ENCODE measurements at regions not wholly inside any gene's neighbourhood (a gene's known extent, or its start where the extent isn't known, plus 50 kb on each side); places are given as distances from the start of the nearest gene placed in this dataset.

DNA sequence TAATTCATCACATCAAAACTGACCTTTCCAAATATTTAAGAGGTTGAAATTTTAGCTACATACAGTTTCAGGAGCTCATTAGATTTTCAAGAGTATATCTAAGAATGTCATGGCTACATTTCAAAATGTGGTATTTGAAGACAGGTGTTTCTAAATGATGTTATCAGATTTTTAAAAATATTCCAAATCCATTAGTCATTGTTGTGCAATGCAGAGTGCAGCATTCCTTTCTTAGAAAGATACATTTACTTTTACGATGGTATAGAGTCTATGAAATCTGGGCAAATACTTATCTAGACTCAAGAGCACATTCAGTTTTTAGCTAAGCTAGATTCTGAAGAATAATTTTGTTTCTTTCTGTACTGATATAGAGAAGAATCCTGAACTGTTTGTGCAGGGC, 230.3 kb downstream of the CHRM3 start:
- no peak overlapping the region for H3K4me3 ChIP-seq (ENCODE audit: low read depth, low read length)
- TF ChIP-seq, protein P1, sequence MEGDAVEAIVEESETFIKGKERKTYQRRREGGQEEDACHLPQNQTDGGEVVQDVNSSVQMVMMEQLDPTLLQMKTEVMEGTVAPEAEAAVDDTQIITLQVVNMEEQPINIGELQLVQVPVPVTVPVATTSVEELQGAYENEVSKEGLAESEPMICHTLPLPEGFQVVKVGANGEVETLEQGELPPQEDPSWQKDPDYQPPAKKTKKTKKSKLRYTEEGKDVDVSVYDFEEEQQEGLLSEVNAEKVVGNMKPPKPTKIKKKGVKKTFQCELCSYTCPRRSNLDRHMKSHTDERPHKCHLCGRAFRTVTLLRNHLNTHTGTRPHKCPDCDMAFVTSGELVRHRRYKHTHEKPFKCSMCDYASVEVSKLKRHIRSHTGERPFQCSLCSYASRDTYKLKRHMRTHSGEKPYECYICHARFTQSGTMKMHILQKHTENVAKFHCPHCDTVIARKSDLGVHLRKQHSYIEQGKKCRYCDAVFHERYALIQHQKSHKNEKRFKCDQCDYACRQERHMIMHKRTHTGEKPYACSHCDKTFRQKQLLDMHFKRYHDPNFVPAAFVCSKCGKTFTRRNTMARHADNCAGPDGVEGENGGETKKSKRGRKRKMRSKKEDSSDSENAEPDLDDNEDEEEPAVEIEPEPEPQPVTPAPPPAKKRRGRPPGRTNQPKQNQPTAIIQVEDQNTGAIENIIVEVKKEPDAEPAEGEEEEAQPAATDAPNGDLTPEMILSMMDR (IDR thresholded peaks at IDR 0.05; ENCODE audit: low read depth, low read length) = no peak
- DNase-seq (ENCODE audit: low read depth, low spot score) = no peak
- in situ Hi-C loops (cut with HindIII; ENCODE audit: low sequenced_read_pairs) = no loop called here

DNA sequence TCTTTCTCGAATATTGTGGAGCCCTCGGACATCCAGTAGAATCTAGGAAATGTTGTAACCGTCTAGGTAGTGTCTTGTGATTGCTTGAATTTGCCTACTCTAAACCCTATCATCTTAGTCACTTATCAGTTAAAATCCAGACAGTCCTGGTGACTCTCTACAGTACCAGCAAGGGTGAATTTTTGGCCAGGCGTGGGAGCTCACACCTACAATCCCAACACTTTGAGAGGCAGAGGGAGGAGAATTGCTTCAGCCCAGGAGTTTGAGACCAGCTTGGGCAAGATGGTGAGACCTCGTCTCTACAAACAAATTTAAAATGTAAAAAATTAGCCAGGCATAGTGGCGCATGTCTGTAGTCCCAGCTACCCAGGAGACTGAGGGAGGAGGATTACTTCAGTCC, 230.9 kb downstream of the CHRM3 start:
- TF ChIP-seq, protein P1 (IDR thresholded peaks at IDR 0.05; ENCODE audit: low read depth, low read length) = no peak
- no peak for DNase-seq (ENCODE audit: low read depth, low spot score)
- H3K4me3 ChIP-seq (ENCODE audit: low read depth, low read length) = no peak overlapping the region
- in situ Hi-C loops (cut with HindIII; ENCODE audit: low sequenced_read_pairs) = no loop called here

DNA sequence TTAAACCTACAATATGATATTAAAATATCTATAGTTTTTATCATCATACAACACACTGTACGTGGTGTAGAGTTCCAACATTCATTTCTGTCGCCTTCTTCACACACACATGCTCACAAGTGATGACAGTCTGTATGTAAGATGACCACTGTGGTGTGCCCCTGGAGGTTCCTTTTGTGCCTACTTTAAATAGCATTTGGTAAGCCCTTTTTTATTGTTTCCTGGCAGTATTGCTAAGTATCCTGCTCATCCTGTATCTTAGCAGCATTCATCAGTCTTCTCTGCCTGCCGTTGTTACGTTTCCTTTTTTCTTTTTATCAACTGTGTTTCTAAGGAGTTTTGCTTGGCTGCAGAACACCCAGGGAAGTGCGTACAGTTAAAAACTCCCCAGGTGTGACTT, 231.4 kb downstream of the CHRM3 start:
- TF ChIP-seq, protein P1 (IDR thresholded peaks at IDR 0.05; ENCODE audit: low read depth, low read length) = no peak
- H3K4me3 ChIP-seq (ENCODE audit: low read depth, low read length) = no peak overlapping the region
- DNase-seq (ENCODE audit: low read depth, low spot score) = no peak
- in situ Hi-C loops (cut with HindIII; ENCODE audit: low sequenced_read_pairs) = no loop called here

DNA sequence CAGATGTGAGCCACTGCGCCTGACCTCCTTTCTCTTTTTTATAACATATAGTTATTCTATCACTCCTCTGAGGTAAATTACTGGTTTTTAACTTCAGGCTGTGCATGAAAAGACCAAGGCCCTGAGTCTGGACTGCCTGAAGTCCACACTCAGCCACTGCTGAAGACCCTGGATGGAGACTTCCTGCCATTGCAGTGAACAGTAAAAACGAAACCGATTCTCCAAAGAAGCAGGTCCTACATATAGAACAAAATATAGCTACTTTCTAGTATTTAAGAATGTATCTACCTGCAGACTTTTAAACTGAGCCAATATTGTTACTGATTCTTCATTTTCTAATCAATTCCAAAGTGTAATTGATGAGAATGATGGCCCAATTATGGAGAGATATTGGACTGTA, 232.8 kb downstream of the CHRM3 start:
- DNase-seq (ENCODE audit: low read depth, low spot score) = no peak
- in situ Hi-C loops (cut with HindIII; ENCODE audit: low sequenced_read_pairs) = no loop called here
- H3K4me3 ChIP-seq (ENCODE audit: low read depth, low read length) = no peak overlapping the region
- TF ChIP-seq, protein P1 (IDR thresholded peaks at IDR 0.05; ENCODE audit: low read depth, low read length) = no peak

DNA sequence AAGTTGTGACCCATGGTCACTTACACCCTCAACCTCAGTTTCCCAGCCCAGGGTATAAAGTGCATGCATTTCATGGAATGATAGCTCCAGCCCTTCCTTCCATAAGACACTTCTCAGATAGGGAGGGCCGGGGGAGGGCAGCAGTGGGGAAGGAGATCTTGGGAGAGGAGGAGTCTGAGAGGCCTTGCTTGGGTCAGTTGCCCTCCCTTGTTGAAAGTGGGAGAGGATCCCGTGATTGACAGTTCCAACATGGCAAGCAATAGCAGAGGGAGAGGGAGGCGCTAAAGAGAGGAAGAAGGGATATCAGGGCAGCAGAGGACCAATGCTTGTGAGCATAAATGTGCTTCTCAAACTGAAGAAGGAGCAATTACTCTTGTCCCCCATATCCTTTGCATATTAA, 244.4 kb downstream of the CHRM3 start:
- H3K4me3 ChIP-seq (ENCODE audit: low read depth, low read length) = no peak overlapping the region
- in situ Hi-C loops (cut with HindIII; ENCODE audit: low sequenced_read_pairs) = no loop called here
- no peak for DNase-seq (ENCODE audit: low read depth, low spot score)
- TF ChIP-seq, protein P1 (IDR thresholded peaks at IDR 0.05; ENCODE audit: low read depth, low read length) = no peak

DNA sequence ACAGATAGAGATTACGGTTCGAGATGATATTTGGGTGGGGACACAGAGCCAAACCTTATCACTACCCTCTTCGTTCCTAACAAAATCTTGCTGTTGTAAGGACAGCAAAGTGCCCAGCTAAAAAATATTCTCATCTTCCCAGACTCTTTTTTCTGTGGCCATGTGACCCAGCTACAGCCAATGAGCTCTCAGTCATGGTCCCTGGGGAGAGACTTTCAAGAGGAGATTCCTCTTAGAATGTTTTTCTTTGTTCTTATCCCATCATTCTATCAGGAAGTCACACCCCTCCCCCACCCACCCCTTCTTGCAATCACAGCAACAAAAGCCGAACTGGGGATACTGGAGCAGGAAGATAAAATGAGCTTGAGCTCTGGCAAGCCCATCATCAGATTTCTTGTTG, 247.1 kb downstream of the CHRM3 start:
- no peak overlapping the region for H3K4me3 ChIP-seq (ENCODE audit: low read depth, low read length)
- TF ChIP-seq, protein P1 (IDR thresholded peaks at IDR 0.05; ENCODE audit: low read depth, low read length) = no peak
- no peak for DNase-seq (ENCODE audit: low read depth, low spot score)
- in situ Hi-C loops (cut with HindIII; ENCODE audit: low sequenced_read_pairs) = no loop called here

DNA sequence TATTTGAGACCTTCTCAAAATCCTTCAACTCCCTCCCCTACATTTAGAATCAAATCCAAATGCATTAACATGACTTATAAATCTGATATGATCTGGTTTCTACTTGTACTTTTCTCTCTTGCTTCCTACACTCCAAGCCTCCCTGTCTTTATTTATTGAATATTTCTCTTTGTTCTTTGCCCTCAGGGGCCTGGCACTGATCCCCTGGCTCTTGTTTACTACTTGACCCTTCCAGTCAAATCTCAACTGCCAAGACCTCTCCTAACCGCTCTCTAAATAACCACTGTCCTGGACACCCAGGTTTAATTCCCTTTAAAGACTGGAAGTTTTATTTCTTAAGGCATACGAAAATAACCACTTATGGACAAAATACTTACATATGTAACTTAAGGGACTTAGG, 248.9 kb downstream of the CHRM3 start:
- TF ChIP-seq, protein P1 (IDR thresholded peaks at IDR 0.05; ENCODE audit: low read depth, low read length) = no peak
- in situ Hi-C loops (cut with HindIII; ENCODE audit: low sequenced_read_pairs) = no loop called here
- no peak overlapping the region for H3K4me3 ChIP-seq (ENCODE audit: low read depth, low read length)
- no peak for DNase-seq (ENCODE audit: low read depth, low spot score)
